Keratinocyte (primary cell): ENCODE measurements at regions not wholly inside any gene's neighbourhood (a gene's known extent, or its start where the extent isn't known, plus 50 kb on each side); places are given as distances from the start of the nearest gene placed in this dataset.

Experiments used
- DNase-seq: peaks from one replicate; pipeline ENCODE4 v3.0.0-alpha.2; 2011; ENCODE audit warnings: low read depth, missing footprints, low spot score
- FAIRE-seq: peaks from 2 replicates; lab custom pipeline; 2011; peaks lifted over from hg19 to GRCh38; lab: Jason Lieb, UNC
- H2AFZ ChIP-seq: 2 replicates; pipeline ENCODE4 v1.6.0; 2012; ENCODE audit warnings: low read length, control low read depth, inconsistent platforms; ENCODE audit not compliant: control insufficient read depth
- H3K27ac ChIP-seq: 2 replicates; pipeline ENCODE4 v1.5.1; 2011; ENCODE audit warnings: low read length; ENCODE audit not compliant: control insufficient read depth, insufficient read depth
- H3K27me3 ChIP-seq: 3 replicates; pipeline ENCODE4 v1.6.0; 2011; ENCODE audit warnings: low read length; ENCODE audit not compliant: control insufficient read depth, insufficient read depth; ENCODE audit errors: extremely low read depth
- H3K36me3 ChIP-seq, 2 experiments: 2 replicates in 1 of 2; 3 replicates in 1 of 2; pipeline ENCODE4 v1.5.1; 2011; ENCODE audit warnings: low read length in 2 of 2, mild to moderate bottlenecking in 1 of 2; ENCODE audit not compliant: control insufficient read depth in 2 of 2, insufficient read depth in 2 of 2; ENCODE audit errors: extremely low read depth in 1 of 2
- H3K4me1 ChIP-seq: 3 replicates; pipeline ENCODE4 v1.5.1; 2011; ENCODE audit warnings: low read length; ENCODE audit not compliant: control insufficient read depth, insufficient read depth; ENCODE audit errors: extremely low read depth
- H3K4me2 ChIP-seq: 3 replicates; pipeline ENCODE4 v1.6.0; 2011; ENCODE audit warnings: low read depth, low read length; ENCODE audit not compliant: control insufficient read depth, insufficient read depth; ENCODE audit errors: extremely low read depth
- H3K4me3 ChIP-seq, 3 experiments: fragments of 200-600 bp in 1 of 3; sonication (generic) in 1 of 3; 2 replicates in 2 of 3; 3 replicates in 1 of 3; pipeline ENCODE4 v1.5.1; 2011 to 2016; ENCODE audit warnings: low read length in 3 of 3, mild to moderate bottlenecking in 3 of 3, control low read depth in 2 of 3, inconsistent platforms in 1 of 3, low read depth in 1 of 3, mixed read lengths in 1 of 3, mixed run types in 1 of 3, moderate library complexity in 1 of 3; ENCODE audit not compliant: control insufficient read depth in 2 of 3, insufficient read depth in 2 of 3; ENCODE audit errors: extremely low read depth in 1 of 3
- H3K79me2 ChIP-seq: 2 replicates; pipeline ENCODE4 v1.6.0; 2012; ENCODE audit warnings: low read length; ENCODE audit not compliant: control insufficient read depth, insufficient read depth
- H3K9ac ChIP-seq: 3 replicates; pipeline ENCODE4 v1.6.0; 2011; ENCODE audit warnings: low read length; ENCODE audit not compliant: control insufficient read depth, insufficient read depth; ENCODE audit errors: extremely low read depth
- H3K9me1 ChIP-seq: 3 replicates; pipeline ENCODE4 v1.6.0; 2011; ENCODE audit warnings: low read length; ENCODE audit not compliant: control insufficient read depth, insufficient read depth; ENCODE audit errors: extremely low read depth
- H3K9me3 ChIP-seq: 2 replicates; pipeline ENCODE4 v1.5.1; 2012; ENCODE audit warnings: low read depth, low read length; ENCODE audit not compliant: control insufficient read depth
- H4K20me1 ChIP-seq: 3 replicates; pipeline ENCODE4 v1.6.0; 2011; ENCODE audit warnings: low read length; ENCODE audit not compliant: control insufficient read depth, insufficient read depth; ENCODE audit errors: extremely low read depth
- EZH2 ChIP-seq: IDR thresholded peaks from one replicate; pipeline ENCODE4 v1.6.1; 2012; ENCODE audit warnings: inconsistent platforms, mild to moderate bottlenecking, low read length, moderate library complexity
- dilution Hi-C: fragments of 300-500 bp; cut with MboI; formaldehyde crosslinking; loops from one replicate; pipeline ENCODE4 v1.7.0; 2020; ENCODE audit warnings: low sequenced_read_pairs; ENCODE audit not compliant: extremely low pct_ligation_motif_present
- TF ChIP-seq, protein P1 (sequence below), 3 experiments: IDR thresholded peaks in 1 of 3; conservative IDR thresholded peaks in 1 of 3; optimal IDR thresholded peaks in 1 of 3; 2 replicates in 2 of 3; 3 replicates in 1 of 3; pipeline versions ENCODE3 to v1.5.1; 2011; ENCODE audit warnings: low read length in 3 of 3, mild to moderate bottlenecking in 3 of 3, moderate library complexity in 2 of 3, control low read depth in 1 of 3, inconsistent platforms in 1 of 3; ENCODE audit not compliant: insufficient read depth in 2 of 3; ENCODE audit errors: extremely low read depth in 1 of 3

DNA sequence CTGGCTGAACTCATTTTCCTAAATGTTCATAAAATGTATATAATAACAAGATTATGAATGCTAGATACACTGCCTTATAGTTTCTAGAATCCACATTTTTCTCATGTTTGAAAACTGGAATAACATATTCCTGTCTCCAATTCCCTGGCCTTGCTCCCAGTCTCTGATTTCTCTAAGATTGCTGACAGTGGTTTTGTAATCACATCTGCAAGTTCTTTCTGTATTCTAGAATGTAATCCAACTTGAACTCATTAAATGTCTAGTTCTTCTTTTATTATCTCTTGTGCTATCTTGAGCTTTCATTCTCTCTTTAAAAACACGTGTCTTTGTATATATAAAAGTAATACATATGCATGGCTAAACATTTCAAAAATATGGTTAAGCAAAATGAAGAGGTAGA, 215.2 kb upstream of the ADAMTS9 start:
- Histone ChIP-seq H3K9ac (no peak overlapping the region), H2AFZ (no peak overlapping the region), H3K36me3 (no peaks in the 10 kb centered on the region), H3K79me2 (no peaks in the 10 kb centered on the region), H3K9me1 (no peaks in the 10 kb centered on the region), H3K4me1 (peaks cover 7% of the 10 kb centered on the region), H3K9me3 (no peaks in the 10 kb centered on the region), H3K27me3 (no peaks in the 10 kb centered on the region), H3K4me2 (no peak overlapping the region), H3K4me3 (no peak overlapping the region), H4K20me1 (no peaks in the 10 kb centered on the region), H3K27ac (no peak overlapping the region)
- dilution Hi-C loops = no loop called here
- no peak for DNase-seq
- TF ChIP-seq EZH2 = no peak
- TF ChIP-seq, protein P1, sequence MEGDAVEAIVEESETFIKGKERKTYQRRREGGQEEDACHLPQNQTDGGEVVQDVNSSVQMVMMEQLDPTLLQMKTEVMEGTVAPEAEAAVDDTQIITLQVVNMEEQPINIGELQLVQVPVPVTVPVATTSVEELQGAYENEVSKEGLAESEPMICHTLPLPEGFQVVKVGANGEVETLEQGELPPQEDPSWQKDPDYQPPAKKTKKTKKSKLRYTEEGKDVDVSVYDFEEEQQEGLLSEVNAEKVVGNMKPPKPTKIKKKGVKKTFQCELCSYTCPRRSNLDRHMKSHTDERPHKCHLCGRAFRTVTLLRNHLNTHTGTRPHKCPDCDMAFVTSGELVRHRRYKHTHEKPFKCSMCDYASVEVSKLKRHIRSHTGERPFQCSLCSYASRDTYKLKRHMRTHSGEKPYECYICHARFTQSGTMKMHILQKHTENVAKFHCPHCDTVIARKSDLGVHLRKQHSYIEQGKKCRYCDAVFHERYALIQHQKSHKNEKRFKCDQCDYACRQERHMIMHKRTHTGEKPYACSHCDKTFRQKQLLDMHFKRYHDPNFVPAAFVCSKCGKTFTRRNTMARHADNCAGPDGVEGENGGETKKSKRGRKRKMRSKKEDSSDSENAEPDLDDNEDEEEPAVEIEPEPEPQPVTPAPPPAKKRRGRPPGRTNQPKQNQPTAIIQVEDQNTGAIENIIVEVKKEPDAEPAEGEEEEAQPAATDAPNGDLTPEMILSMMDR (optimal IDR thresholded peaks at IDR 0.05 in 1 of 3, IDR thresholded peaks at IDR 0.05 in 1 of 3, conservative IDR thresholded peaks at IDR 0.05 in 1 of 3; ENCODE audit: extremely low read depth in 1 of 3, insufficient read depth in 2 of 3, low read length in 3 of 3) = no peak
- FAIRE-seq = no peak

DNA sequence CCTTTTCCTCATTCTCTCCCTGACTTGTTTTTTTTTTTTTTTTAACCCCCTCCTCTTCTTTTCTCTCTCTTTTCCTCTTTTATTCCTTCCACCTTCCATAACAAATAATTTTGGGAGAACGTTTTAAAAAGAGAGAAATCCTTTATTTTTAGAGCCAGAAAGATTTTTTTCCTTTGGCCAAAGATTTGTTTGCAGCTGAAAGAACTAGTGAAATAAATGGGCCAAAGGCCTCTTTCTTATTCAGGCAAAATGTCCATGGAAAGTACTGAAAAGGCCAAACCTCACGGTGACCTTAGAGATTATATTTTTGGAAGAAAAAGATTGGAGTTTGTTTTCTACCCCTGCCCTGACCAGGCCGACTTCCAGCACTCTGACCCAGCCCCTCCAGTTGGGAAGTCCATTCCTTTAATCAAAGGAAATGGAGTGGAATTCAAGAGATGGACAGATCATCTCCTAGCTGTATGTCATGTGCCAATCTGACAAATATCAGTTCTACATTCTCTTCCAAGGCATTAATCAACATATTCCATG, 214.3 kb upstream of the ADAMTS9 start:
- Histone ChIP-seq H3K9me3 (no peaks in the 10 kb centered on the region), H3K9ac (no peak overlapping the region), H3K4me3 (no peak overlapping the region), H3K27ac (no peak overlapping the region), H3K9me1 (no peaks in the 10 kb centered on the region), H2AFZ (no peak overlapping the region), H3K4me2 (no peak overlapping the region), H3K27me3 (no peaks in the 10 kb centered on the region), H4K20me1 (no peaks in the 10 kb centered on the region), H3K4me1 (peaks cover 3% of the 10 kb centered on the region), H3K79me2 (no peaks in the 10 kb centered on the region), H3K36me3 (no peaks in the 10 kb centered on the region)
- DNase-seq (no peak), FAIRE-seq (no peak)
- TF ChIP-seq, protein P1 (optimal IDR thresholded peaks at IDR 0.05 in 1 of 3, IDR thresholded peaks at IDR 0.05 in 1 of 3, conservative IDR thresholded peaks at IDR 0.05 in 1 of 3; ENCODE audit: extremely low read depth in 1 of 3, insufficient read depth in 2 of 3, low read length in 3 of 3) = no peak
- TF ChIP-seq EZH2 = no peak
- dilution Hi-C loops = no loop called here
